HL-60 (cell line): ENCODE measurements at regions not wholly inside any gene's neighbourhood (a gene's known extent, or its start where the extent isn't known, plus 50 kb on each side); places are given as distances from the start of the nearest gene placed in this dataset.

Source experiments
- POLR2AphosphoS5 ChIP-seq: IDR thresholded peaks from 2 replicates; pipeline ENCODE4 v1.6.1; 2012; ENCODE audit warnings: low read depth
- TF ChIP-seq, protein P1 (sequence below): IDR thresholded peaks from one replicate; pipeline ENCODE4 v1.5.1; 2011; ENCODE audit warnings: low read length, control low read depth, inconsistent platforms; ENCODE audit not compliant: insufficient read depth

DNA sequence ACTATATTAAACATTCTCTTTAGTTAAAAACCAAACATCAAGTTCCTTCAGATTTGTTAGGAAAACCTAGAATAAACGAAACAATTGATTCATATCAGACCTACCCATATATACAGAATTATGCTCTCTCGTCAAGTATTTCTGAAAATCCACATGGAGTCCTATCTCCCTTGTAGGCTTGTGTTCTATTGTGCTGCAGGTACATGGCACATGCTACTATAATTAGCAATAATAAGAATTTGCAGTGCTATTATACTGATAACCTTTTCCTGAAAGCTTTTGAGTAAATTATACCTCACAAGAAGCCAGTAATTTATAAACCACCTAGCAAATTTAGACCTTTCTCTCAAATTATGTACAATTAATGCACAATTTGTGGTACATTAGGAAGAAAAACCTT lies 158.6 kb upstream of the STK17B start:
- TF ChIP-seq, protein P1, sequence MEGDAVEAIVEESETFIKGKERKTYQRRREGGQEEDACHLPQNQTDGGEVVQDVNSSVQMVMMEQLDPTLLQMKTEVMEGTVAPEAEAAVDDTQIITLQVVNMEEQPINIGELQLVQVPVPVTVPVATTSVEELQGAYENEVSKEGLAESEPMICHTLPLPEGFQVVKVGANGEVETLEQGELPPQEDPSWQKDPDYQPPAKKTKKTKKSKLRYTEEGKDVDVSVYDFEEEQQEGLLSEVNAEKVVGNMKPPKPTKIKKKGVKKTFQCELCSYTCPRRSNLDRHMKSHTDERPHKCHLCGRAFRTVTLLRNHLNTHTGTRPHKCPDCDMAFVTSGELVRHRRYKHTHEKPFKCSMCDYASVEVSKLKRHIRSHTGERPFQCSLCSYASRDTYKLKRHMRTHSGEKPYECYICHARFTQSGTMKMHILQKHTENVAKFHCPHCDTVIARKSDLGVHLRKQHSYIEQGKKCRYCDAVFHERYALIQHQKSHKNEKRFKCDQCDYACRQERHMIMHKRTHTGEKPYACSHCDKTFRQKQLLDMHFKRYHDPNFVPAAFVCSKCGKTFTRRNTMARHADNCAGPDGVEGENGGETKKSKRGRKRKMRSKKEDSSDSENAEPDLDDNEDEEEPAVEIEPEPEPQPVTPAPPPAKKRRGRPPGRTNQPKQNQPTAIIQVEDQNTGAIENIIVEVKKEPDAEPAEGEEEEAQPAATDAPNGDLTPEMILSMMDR, result no peak
- no peak for TF ChIP-seq POLR2AphosphoS5
